ENCODE measurements at regions not wholly inside any gene's neighbourhood (a gene's known extent, or its start where the extent isn't known, plus 50 kb on each side); places are given as distances from the start of the nearest gene placed in this dataset.
"Not testable (repeated sequence)": the region's sequence is repeated elsewhere in the genome, so short reads cannot be mapped to it uniquely, and the experiment has no call there.

DNA sequence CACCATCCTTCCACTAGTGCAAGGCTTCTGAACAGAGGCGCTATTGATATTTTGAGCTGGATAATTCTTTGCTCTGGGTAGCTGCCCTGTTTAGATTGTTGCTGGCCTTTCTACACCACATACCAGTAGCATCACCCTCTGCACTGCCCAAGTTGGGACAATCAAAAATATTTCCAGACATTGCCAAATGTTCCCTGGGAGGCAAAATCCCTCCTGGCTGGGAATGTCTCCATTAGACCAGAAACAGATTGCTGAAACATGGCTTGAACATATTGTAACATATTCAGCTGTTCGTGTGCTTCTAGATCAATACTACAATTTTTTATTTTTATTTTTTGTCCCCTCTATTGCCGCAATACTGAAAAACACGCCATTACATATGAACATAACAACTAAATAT is 174.6 kb downstream of the ABCA8 start:
- no peak for DNase-seq (ENCODE audit: low read depth in 2 of 2)

DNA sequence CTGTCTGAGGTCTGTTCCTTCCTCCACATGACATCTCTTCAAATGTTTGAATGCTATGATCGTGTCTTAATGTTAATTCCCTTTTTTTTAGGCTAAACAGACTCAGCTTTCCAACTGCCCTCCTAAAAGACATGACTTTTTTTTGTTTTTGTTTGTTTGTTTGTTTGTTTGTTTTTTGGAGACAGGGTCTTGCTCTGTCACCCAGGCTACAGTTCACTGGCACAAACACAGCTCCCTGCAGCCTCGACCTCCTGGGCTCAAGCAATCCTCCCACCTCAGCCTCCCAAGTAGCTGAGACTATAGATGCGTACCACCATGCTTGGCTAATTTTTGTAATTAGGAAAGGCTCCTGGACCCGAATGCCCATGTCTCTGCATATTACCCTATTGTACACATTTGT is 176.5 kb downstream of the ABCA8 start:
- DNase-seq (ENCODE audit: low read depth in 2 of 2), result no peak

DNA sequence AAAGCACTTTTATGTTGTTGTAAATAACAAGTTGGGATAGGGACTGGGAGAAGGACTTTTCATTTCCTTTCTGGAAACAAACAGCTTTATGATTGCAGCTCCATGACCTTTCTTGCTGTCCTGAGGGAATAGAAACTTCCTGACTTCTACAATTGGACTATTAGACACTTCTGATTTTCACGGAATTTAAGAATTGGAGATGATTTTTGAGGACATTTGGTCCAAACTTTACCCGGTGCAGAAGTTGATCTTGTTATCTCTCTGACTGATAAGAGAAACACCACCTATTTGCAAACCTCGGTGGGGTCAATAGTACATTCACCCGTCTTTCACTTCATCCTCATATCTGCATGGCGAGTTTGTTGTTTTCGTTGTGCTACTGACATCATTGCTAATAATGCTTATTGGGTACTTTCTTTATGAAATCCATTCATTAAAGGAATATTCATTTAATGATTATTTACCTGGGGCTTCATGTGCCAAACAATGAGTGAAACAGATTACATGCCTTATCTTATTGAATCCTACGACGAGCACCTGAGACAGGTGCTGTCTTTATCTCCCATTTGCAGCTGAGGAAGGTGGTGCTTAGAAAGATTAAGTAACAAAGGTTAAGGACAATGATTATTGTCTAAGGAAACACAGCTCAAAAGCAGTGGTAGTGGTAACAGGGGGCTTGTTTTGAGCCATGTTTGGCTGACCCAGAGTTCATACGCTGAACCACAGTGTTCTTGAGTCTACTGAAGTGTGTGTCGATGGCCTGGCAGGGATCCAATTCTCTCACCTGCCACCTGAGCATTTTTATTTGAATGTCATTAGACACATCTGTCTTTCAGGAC is 176.9 kb upstream of the FAM20A start:
- no peak for DNase-seq (ENCODE audit: low read depth in 2 of 2)

DNA sequence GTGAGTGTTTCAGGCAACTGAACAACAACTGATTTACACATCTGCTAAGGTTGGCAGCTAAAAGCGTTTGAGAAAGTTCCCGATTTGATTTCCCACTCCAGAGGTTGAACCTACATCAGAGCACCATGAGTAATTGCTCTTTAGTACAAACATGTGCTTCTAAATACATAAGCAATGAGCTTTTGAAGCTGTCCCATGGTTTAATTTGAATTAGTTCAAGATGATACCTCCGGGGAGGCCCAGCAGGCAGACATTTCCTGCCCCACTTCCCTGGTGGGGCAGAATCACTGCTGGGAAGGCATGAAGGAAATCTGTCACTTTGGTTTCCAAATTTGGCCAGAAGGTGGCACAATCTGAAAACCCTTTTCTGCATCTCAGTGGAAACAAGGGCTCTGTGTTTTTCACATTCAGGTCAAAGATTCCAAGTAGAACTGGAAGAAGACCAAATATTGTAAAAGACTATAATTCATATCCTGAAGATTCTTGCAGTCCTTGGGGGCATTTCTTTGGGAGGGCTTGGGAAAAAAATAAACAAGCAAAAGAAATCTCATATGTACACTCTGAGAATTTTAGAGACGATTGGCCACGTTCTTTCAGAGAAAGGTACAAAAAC is 176.2 kb upstream of the FAM20A start:
- DNase-seq (ENCODE audit: low read depth in 2 of 2), result no peak

DNA sequence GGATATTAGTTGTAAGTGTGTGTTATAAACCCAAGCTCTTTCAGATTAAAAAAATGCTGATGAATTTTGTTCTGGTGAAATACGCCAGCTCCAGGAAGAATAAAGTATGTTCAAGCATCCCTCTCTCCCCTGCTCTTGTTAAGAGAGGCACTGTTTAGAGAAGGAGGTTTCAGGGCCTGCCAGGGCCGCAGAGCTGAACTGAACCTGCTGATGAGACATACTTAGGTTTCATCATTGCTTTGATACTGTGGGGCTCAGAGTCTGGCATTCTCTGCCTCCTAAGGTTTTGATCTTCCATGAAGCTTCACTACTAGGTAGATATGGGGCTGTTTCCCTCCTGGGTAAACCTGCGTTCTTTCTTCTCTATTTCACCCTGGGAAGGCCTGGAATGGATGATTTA is 175.3 kb upstream of the FAM20A start:
- no peak for DNase-seq (ENCODE audit: low read depth in 2 of 2)

DNA sequence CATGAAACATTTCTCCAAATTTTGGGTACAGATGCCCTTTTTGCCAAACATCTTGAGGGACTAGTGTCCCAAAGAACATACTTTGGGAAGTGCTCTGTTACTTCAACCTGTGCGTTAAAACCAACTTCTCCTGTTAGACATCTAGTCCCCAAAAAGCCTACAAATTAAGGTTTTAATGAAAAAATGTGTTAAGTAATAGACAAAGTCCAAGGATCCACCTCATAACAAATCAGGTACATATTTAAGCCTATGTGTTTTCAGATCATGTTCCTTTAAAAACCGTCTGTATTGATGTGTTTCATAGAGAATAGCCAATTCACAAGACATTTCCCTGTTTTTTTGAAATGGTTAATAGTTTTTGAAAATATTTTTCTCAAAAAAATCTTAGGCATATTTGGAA is 174.8 kb upstream of the FAM20A start:
- no peak for DNase-seq (ENCODE audit: low read depth in 2 of 2)

DNA sequence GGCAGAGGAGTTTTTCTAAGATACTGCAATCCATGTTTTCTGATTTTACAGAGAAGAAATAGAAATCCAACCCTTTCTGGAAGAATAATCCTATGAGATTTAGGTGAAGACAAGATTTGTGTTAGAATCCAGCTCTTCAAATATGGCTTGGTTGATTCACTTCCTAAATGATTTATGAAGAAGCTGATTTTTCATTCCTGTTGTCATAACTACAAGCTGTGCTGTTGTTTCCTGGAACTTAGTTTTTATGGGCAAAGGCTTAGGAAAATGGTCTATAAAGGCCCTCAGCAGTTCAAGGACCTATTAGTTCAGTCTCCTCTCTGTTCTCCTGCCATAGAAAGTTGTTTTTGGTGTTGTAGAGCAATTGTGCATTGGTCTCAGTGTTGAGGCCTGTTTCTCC is 174.2 kb upstream of the FAM20A start:
- no peak for DNase-seq (ENCODE audit: low read depth in 2 of 2)

DNA sequence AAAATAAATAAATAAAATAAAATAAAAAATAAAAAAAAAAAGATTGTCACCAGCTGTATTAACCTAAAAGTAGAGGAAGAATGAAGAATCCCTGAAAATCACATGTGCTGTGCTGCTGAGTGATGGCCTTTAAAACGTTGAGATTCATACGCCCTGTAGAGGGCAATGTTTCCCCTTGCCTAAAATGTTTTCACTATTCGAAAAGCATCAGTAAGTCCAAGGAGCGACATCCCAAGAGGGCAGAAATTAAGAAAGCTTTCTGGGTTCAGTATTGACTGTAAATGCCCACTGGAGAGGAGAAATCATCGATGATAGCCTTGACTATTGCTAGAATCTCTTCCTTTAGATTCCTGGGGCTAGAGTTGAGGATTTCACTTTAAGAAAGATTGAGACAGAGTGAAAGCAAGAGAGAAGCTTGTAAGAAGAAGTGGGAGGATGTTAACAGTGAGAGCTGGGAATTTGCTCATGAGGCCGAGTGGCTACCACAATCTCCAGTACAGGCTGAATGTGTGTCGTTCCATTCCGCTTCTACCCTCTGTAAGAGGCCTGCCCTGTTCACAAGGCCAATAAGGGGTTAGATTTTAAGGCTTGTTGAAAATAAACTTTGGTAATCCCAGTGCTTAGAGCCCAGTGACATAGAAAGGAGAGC is 170.8 kb upstream of the FAM20A start:
- DNase-seq (ENCODE audit: low read depth in 2 of 2), result no peak

DNA sequence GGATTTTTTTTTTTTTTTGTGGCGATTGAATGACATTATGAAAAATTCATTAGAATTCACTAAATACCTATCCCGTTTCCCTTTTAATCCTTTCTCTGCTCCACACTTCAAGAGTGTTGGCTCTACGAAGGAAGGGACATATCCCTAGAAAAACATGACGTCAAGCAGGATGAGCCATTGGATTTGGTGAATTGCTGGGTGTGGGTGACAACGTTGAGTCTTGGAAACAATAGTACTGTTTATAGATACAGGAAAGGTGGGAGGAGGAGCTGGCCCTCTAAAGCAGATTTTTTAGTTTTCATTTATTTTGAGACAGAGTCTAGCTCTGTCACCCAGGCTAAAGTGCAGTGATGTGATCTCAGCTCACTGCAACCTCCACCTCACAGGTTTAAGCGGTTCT is 167.6 kb upstream of the FAM20A start:
- no peak for DNase-seq (ENCODE audit: low read depth in 2 of 2)

DNA sequence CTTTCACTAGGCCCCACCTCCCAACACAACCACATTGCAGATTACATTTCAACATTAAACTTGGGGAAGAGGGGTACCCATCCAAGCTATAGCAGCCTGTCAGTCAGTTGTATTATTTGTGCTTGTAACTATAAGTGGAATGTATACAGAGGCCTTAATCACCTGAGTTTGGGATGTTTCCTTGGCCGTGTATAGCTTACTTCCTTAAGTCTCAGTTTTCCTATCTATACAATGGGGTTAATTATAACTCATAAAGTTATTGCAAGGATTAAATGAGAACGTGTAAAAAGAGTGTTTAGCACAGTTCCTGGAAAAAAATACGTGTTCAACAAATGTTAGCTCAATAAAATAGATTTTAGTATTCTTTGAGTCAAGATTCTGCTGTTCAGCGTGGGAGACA is 165.5 kb upstream of the FAM20A start:
- no peak for DNase-seq (ENCODE audit: low read depth in 2 of 2)

DNA sequence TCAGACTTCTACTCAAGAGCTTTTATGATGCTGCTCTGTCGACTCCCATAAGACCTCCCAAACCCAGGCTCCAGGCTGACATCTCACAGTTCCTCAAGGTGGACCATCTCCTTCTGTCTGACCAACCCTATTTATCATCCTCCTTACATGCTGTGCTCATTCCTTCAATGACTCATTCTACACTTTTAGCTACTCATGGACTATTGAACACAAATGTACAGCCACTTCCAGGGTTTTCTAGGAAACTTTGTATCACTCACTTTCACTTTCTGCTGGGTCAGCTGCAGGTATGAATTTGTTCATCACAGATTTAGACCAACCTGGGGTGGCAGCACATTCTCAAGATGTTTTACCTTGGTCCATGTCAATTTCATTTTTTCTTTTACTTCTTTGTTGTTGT is 162.4 kb upstream of the FAM20A start:
- no peak for DNase-seq (ENCODE audit: low read depth in 2 of 2)

DNA sequence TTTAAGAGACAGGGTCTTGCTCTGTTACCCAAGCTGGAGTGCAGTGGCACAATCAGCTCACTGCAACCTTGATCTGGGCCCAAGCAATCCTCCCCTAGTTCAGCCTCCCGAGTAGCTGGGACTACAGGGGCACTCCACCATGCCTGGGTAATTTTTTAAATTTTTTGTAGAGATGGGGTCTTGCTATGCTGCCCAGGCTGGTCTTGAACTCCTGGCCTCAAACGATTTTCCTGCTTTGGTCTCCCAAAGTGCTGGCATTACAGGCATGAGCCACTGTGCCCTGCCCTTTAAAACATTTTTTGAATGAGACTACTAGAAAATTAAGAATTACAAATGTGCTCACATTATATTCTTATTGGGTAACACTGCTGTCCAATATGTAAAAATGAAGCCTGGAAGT is 161.7 kb upstream of the FAM20A start:
- DNase-seq (ENCODE audit: low read depth in 2 of 2), result no peak

DNA sequence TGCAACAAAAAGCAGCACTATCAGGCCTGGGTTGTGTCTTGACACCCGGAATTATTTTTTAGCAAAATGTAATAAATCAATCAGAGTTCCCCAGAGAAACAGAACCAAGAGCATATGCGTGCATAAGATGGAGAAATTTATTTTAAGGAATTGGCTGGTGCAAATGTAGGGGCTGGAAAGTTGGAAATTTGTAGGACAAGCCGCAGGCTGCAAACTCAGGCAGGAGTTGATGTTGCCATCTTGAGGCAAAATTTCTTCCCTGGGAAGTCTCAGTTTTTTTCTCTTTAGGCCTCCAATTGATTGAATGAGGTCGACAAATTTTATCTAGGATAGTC is 158.9 kb upstream of the FAM20A start:
- DNase-seq (ENCODE audit: low read depth in 2 of 2), result no peak

DNA sequence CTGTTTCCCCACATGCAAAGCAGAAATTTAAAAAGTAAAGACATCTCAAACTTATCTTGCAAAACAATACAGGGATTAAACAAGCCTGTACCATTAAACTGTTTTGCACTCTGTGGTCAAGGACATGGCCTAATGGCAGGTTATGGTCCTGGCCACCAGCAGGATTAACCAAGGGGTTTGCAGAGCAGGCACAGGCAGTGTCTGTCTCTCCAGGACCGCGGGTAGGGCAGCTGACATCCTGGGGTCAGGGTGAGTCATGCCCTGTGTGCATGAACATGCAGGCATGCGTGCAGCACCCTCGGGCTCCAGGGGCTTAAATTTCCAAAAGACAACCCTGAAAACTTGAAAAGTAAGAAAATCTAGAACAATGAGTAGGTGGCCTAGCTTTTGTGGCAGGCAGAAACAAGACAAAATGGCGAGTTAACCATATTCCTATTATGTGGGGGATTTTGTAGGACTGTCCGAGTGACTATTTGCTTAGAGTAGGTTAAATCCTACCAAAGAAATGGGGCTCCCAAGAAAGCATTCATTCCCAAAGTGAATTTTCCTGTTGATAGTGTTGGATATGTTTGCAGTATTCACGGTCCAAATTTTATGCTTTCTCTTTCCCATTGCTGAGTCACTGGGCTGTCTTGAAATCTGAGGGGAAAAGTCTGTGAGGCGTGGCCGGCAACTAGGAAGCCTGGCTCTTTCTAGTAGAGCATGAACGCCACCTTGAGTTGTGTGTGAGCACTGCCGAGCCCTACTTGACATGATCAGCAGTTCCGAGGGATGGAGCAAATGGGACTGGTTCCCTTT is 158.4 kb upstream of the FAM20A start:
- peak in 1 of 2 donors; percentile 0 for DNase-seq (ENCODE audit: low read depth in 2 of 2)

DNA sequence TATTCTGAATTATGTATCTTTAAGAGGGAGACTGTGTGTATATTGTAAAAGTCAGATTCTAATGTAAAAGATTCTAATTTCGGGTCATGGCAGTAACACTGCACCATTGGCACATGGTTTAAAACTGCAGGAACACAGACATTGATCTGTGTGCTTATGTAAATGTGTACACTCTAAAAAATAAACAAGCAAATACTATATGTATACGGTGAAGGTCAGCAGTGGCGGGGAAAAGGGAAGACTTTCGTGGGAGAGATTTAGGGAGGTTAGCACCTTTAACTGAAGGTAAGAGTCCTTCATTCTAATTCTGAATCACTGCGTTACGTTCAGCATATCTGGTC is 157.8 kb upstream of the FAM20A start:
- no peak for DNase-seq (ENCODE audit: low read depth in 2 of 2)

DNA sequence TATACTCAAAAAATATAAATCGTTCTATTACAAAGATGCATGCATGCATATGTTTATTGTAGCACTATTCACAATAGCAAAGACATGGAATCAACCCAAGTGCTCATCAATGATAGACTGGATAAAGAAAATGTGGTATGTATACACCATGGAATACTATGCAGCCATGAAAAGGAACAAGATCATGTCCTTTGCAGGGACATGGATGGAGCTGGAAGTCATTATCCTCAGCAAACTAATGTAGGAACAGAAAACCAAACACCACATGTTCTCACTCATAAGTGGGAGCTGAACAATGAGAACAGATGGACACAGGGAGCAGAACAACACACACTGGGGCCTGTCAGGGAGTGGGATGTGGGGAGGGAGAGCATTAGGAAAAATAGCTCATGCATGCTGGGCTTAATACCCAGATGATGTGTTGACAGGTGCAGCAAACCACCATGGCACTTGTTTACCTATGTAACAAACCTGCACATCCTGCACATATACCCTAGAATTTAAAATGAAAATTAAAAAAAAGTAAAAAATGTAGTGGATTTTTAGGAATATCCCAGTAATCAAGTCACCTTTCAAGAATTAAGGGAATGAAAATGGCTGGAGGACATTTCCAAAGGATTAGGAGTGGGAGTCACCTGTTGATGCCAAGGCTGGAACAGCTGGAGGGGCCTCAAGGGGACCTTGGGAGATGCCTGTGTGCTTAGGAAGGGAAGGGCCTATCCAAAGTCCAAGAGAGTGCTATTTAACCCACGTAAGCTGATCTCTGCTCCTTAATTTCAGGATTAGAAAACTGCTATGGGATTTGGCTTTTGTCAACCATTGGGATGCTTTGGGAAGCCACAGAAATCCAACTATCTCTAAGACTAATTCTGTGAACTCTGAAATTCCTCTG is 156.9 kb upstream of the FAM20A start:
- DNase-seq (ENCODE audit: low read depth in 2 of 2), result not testable (repeated sequence)

DNA sequence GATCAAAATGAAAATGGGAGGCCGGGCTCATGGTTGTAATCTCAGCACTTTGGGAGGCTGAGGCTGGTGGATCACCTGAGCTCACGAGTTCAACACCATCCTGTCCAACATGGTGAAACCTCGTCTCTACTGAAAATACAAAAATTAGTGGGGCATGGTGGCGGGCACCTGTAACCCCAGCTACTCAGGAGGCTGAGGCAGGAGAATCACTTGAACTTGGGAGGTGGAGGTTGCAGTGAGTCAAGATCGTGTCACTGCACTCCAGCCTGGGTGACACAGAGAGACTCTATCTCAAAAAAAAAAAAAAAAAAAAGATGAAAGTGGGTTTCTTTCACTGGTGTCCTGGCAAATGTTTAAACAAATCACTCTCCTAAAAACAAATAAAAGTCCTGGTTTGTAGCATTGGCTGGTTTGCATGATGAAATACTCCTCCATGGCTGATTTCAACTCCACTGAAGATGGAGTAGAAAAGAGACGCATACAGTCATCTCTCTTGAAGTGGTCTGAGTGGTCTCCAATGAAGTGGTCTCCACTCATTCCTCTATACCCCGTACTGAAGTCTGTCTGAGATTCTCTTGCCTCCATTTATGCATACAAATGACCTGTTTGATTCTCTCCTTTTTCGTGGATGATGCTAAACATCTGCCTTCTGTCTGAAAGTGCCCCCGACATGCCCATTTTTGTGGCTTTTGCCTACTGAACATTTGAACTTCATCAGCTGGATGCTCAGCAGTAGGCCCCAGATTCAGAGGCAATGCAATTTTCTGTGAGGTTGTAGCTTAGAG is 153.0 kb upstream of the FAM20A start:
- no peak for DNase-seq (ENCODE audit: low read depth in 2 of 2)

DNA sequence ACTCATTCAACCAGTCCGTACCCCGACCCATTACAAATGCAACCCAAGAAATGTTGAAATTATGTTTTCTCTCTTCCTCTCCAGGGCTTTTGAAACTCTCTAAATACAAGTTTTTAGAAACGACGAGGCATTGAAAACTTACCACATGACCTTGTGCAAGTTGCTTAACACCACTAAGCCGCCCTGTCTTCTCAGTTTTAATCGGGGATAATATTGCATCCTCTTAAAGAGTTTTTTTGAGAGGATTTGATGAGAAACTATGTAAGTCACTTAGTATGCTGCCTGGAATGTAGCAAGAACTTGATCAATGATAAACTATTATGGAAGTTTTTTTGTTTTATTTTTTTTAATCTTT is 149.0 kb upstream of the FAM20A start:
- no peak for DNase-seq (ENCODE audit: low read depth in 2 of 2)

DNA sequence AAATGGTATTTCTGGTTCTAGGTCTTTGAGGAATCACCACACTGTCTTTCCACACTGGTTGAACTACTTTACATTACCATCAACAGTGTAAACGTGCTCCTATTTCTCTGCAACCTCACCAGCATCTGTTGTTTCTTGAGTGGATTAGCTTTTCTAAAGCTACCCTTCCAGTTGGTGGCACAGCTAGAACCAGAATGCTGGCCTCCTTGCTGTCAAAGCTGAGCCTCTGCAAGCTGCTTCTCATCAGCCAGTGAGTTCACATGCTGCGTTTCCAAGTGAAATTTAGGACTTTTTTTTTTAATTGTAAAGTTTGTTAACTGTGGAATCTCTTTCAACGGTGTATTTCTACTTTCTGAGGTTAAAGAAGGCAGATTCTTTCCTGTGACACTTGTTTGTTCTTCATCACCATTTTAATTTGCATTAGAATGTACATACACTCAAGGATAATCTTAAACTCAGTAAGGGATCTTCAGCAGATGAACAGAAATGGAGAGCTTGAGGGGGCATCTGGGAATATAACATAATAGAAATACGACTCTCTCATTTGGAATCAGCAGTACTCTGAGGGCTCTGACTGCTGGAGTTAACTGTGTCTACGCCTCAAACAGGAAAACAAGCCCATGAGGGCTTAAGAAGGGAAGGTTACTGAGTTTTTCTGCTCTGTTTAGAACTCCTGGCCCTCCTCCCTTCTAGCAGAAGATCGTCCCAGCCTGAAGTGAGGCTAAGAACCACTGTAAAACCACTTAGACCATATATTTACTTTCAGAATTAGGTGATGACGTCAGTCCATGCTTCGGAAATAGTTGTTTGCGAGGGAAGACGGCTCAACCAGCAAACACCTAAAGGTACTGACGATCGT is 148.4 kb upstream of the FAM20A start:
- DNase-seq (ENCODE audit: low read depth in 2 of 2), result no peak

DNA sequence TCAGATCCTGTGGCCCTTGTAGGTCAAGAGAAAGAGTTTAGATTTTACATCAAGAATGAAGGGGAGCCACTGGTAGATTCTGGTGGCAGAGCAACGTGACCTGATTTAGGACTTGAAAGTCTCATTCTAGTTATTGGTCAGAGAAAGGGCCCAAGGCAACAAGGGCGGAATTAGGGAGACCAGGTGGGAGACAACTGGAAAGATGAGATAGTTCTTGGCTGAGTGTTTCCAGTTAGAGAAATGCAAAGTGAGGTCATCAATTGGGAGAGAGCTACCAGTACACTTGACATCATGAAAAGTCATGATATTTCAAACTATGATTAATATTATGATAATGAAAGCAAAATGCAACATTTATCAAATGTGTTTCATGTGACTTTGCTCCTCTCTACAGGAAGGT is 147.2 kb upstream of the FAM20A start:
- DNase-seq (ENCODE audit: low read depth in 2 of 2), result no peak

Measured in stimulated activated CD4-positive, alpha-beta T cell treated with anti-CD3 and anti-CD28 coated beads, Interleukin-1b, Interleukin-23, amount 100 ng/mL, for 1 hour (primary cell).